GM18502 (cell line): ENCODE measurements at regions not wholly inside any gene's neighbourhood (a gene's known extent, or its start where the extent isn't known, plus 50 kb on each side); places are given as distances from the start of the nearest gene placed in this dataset.
A peak's percentile ranks its signal among the peaks of the same experiment; 100 is the strongest.
"Not testable (repeated sequence)": the region's sequence is repeated elsewhere in the genome, so short reads cannot be mapped to it uniquely, and the experiment has no call there.

Experiments used
- ATAC-seq: cut with Tn5 transposase; IDR thresholded peaks from one replicate; pipeline ENCODE4 v1.9.1; 2021; ENCODE audit warnings: mild to moderate bottlenecking; ENCODE audit not compliant: unreplicated experiment, poor library complexity

GRCh38 chr2:242063436-242063835 is 193.9 kb downstream of the RTP5 start:
- ATAC-seq, result no peak

GRCh38 chr2:242063850-242064249 is 194.3 kb downstream of the RTP5 start:
- no peak for ATAC-seq

DNA sequence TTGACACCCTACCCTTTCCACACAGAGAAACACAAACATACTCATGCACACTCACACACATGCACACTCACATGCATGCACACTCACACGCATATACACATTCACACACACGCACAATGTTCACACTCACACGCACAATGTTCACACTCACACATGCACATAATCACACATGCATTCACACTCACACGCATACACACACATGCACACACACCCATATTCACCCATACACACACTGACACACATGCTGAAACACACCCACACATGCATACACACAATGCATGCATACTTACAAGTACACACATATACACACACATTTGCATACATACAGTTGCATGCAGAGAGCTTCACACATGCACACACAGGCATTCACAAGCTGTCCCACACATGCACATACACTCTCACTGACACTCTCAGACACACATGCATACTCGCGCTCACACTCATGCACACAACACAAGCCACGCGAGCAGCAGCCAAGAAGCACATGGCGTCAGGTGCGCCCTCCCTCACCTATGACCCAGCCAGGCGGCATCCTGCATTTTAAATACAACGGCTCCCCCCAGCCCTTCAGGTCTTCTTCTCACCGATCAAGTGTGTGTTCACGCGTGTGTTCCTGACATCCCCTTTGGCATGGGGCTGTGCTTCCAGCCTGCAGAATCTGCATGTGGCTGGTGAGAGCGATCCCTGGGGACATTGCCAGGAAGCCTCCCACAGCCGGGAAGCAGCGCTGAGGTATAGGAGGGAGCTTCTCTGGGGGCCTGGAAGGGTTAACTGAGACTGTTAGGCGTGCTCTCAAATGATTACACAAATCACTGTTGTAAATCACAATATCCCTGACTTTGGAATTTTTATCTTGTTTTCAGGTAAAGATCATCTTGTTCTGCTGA is 195.1 kb downstream of the RTP5 start:
- ATAC-seq, result no peak

DNA sequence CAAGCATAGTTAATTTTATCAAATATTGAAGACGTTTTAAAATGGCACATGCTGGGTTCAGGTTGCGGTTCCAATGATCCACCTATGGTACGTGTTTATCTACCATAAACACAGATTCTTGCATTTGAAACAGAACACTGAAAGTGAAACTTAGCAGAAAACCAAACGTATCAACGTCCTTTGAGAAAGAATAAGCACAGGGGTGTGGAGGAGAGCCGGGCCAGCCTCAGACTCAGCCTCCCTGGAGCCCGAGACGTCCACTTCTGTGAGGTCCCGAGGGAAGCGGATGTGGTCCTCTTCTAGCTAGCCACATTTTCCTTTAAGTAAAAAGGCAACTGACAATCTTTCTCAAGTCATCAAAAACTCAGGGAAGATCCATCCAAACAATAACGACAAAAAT is 195.9 kb downstream of the RTP5 start:
- no peak for ATAC-seq

- no peak for ATAC-seq
These were observed 199.5 kb downstream of the RTP5 start for GRCh38 chr2:242069018-242069417.

GRCh38 chr2:242069938-242070395 is 200.4 kb downstream of the RTP5 start:
- ATAC-seq, result not testable (repeated sequence)

DNA sequence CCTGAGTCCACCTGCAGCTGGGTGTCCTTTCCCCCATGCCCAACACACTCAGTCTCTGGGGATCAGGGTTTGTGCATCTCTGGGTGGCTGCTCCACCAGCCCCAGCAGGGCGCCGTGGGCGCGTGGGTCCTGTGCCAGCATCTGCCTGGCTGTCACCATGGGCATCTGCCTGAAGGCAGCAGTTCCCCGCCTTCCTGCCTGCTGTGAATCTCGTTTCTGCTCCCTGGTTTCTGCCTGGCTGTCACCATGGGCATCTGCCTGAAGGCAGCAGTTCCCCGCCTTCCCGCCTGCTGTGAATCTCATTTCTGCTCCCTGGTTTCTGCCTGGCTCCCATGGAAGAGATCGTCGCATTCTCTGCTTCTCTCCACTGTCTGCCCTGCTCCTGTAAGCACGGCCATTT is 201.2 kb downstream of the RTP5 start:
- ATAC-seq, result not testable (repeated sequence)

GRCh38 chr2:242071377-242071776 is 201.8 kb downstream of the RTP5 start:
- not testable (repeated sequence) for ATAC-seq

GRCh38 chr2:242071936-242072335 is 202.4 kb downstream of the RTP5 start:
- ATAC-seq, result not testable (repeated sequence)

GRCh38 chr2:242075168-242075567 is 205.6 kb downstream of the RTP5 start:
- no peak for ATAC-seq

GRCh38 chr2:242075696-242076095 is 206.2 kb downstream of the RTP5 start:
- ATAC-seq, result no peak

- ATAC-seq, result not testable (repeated sequence)
These were observed 206.7 kb downstream of the RTP5 start for GRCh38 chr2:242076184-242076583.

DNA sequence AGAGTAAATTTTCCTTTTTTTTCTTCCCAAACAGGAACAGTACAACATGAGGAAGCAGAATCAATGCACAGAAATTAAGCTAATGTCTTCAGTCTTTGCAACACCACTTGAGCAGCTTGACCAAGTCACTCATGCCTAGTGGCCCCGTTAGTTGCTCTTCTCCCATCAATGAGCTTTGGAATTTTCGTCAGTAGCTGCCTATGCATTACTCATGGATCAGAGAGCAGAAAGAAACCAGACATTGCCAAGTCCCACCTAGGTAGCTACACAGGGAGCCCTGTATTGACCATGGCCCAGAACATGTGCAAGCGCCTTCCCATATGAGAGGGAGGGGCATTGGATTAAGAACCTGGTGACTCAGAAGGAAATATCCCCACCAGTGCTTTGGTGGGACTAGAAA is 208.9 kb downstream of the RTP5 start:
- not testable (repeated sequence) for ATAC-seq

- ATAC-seq, result not testable (repeated sequence)
These were observed 210.3 kb downstream of the RTP5 start for GRCh38 chr2:242079792-242080191.

- ATAC-seq, result not testable (repeated sequence)
These were observed 211.2 kb downstream of the RTP5 start for GRCh38 chr2:242080575-242081214.

GRCh38 chr2:242084034-242084433 is 214.5 kb downstream of the RTP5 start:
- not testable (repeated sequence) for ATAC-seq

GRCh38 chr2:242085024-242085674 is 215.6 kb downstream of the RTP5 start:
- ATAC-seq, result peak; percentile 56

DNA sequence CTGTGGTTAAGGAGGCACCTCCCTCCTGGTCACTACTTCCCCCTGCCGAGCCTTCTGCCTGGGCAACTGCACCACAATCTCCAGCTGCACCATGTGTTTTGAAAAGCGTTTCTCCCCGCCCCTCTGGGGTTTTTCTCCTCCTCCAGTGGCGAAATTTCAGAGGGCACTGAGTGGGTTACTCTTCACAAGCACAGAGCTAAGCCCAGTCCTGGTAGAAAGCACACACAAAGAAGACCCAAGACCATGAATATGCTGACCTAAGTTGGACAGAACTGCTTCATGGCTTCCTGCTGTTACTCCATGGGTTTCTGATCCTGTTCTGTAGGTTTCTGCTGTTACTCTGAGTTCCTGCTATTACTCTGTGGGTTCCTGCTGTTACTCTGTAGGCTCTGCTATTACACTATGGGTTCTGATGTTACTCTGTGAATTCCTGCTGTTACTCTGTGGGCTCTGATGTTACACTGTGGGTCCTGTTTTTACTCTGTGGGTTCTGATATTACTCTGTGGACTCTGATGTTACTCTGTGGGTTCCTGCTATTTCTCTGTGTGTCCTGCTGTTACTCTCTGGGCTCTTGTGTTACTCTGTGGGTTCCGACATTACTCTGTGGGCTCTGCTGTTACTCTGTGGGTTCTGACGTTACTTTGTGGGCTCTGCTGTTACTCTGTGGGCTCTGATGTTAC is 216.6 kb downstream of the RTP5 start:
- peak; percentile 20 for ATAC-seq

GRCh38 chr2:242088044-242088443 is 218.5 kb downstream of the RTP5 start:
- ATAC-seq, result peak; percentile 44

- peak; percentile 81 for ATAC-seq
These were observed 219.1 kb downstream of the RTP5 start for GRCh38 chr2:242088471-242089212.
